Skeletal muscle tissue (tissue), 3 donors: ENCODE measurements at regions not wholly inside any gene's neighbourhood (a gene's known extent, or its start where the extent isn't known, plus 50 kb on each side); places are given as distances from the start of the nearest gene placed in this dataset.
"Not testable (repeated sequence)": the region's sequence is repeated elsewhere in the genome, so short reads cannot be mapped to it uniquely, and the experiment has no call there.

ENCODE experiments used
- H3K27ac ChIP-seq: one replicate; pipeline ENCODE4 v1.7.0; 2013; ENCODE audit warnings: mild to moderate bottlenecking, low read depth, low read length, inconsistent platforms
- H3K27me3 ChIP-seq, 3 donors: one replicate each; pipeline ENCODE4 v1.7.0; 2013; ENCODE audit warnings: low read length in 3 of 3; ENCODE audit not compliant: control insufficient read depth in 3 of 3, insufficient read depth in 3 of 3
- H3K36me3 ChIP-seq, 3 donors: one replicate each; pipeline ENCODE4 v1.7.0; 2013; ENCODE audit warnings: low read length in 3 of 3; ENCODE audit not compliant: control insufficient read depth in 3 of 3, insufficient read depth in 3 of 3
- H3K4me1 ChIP-seq, 3 donors: one replicate each; pipeline ENCODE4 v1.7.0; 2013; ENCODE audit warnings: low read length in 3 of 3, mild to moderate bottlenecking in 3 of 3; ENCODE audit not compliant: control insufficient read depth in 3 of 3, insufficient read depth in 3 of 3
- H3K4me3 ChIP-seq, 3 donors: one replicate each; pipeline ENCODE4 v1.7.0; 2013; ENCODE audit warnings: low read length in 3 of 3
- H3K9ac ChIP-seq, 3 donors: one replicate each; pipeline ENCODE4 v1.7.0; 2013; ENCODE audit warnings: low read length in 3 of 3, mild to moderate bottlenecking in 3 of 3, moderate library complexity in 2 of 3, low read depth in 1 of 3
- H3K9me3 ChIP-seq, 3 donors: one replicate each; pipeline ENCODE4 v1.7.0; 2013; ENCODE audit warnings: low read length in 3 of 3; ENCODE audit not compliant: control insufficient read depth in 3 of 3
- donor health status: Osteomylitis.

DNA sequence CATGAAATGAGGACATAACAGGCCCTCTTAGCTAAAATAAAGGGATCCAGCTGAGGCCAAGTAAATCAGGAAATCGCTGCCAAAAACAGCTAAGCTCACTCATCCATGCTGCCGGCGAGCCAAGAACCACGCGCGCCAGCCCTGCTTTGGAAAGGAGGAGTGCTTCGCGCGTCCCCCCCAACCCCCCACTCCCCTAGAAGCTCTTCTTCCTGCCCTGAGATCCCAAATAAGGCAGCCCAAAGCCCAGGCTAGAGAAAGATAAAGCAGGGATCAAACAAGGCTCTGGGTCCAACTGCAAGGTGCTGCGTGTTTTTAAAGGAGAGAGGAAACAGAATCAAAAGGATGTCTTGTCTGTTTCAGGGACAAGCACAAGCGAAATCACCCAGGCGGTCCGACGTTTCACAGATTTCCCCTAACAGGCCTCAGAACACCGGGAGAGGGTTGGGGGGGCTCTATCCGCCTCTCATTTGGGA lies 168.3 kb upstream of the AUTS2 start:
- no peaks in the 10 kb centered on the region for H3K36me3 ChIP-seq
- H3K4me3 ChIP-seq: peak overlapping the region in 2 of 3 donors; percentile 14 to 38
- H3K9ac ChIP-seq: peak overlapping the region in 1 of 3 donors; percentile 57
- H3K4me1 ChIP-seq: peaks cover 8 to 10% (median 9%) of the 10 kb centered on the region in 3 donors
- H3K9me3 ChIP-seq: peaks cover 0 to 3% (median 0%) of the 10 kb centered on the region in 3 donors
- H3K27ac ChIP-seq: no peak overlapping the region
- peaks cover 0 to 4% (median 0%) of the 10 kb centered on the region in 3 donors for H3K27me3 ChIP-seq

DNA sequence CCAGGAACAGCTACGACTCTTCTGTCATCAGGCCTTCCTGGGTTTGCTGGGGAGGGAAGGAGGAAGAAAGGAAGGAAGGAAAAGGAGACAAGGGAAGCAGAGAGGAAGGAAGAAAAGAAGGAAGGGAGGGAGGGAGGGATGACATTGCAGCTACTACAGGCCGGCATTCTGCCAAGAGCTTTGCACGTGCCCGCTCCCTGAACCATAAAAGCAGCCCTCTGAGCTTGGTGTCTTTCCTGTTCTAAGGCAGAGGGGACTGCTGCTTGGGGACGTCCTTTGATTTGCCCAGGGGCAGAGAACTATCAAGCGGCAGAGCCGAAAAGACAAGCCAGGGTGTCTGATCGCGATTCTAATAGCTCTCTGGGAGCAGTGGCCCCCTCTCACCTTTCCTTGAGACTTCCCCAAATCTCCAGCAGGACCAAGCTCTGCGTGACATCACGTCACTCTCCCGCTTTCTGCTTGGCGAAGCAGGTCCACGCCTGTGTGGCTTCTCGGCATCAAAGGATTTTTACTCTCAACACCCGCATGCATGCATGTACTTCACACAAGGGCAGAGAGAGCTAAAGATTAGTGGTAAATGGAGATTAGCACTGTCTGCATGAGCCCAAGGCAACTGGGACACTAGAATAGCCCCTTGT lies 167.8 kb upstream of the AUTS2 start:
- H3K27me3 ChIP-seq: peaks cover 0 to 4% (median 0%) of the 10 kb centered on the region in 3 donors
- H3K27ac ChIP-seq: no peak overlapping the region
- no peaks in the 10 kb centered on the region for H3K36me3 ChIP-seq
- H3K9me3 ChIP-seq: peaks cover 0 to 3% (median 0%) of the 10 kb centered on the region in 3 donors
- H3K4me3 ChIP-seq: peak overlapping the region in 2 of 3 donors; percentile 14 to 38
- H3K9ac ChIP-seq: no peak overlapping the region
- H3K4me1 ChIP-seq: peaks cover 8 to 10% (median 9%) of the 10 kb centered on the region in 3 donors

GRCh38 chr7:69431626-69432025 lies 166.6 kb upstream of the AUTS2 start:
- no peak overlapping the region for H3K9ac ChIP-seq
- H3K4me3 ChIP-seq: no peak overlapping the region
- H3K27me3 ChIP-seq: peaks cover 0 to 4% (median 0%) of the 10 kb centered on the region in 3 donors
- H3K27ac ChIP-seq: no peak overlapping the region
- no peaks in the 10 kb centered on the region for H3K36me3 ChIP-seq
- H3K9me3 ChIP-seq: peaks cover 0 to 2% (median 0%) of the 10 kb centered on the region in 3 donors
- H3K4me1 ChIP-seq: peaks cover 8 to 10% (median 9%) of the 10 kb centered on the region in 3 donors

GRCh38 chr7:69432276-69432675 lies 166.0 kb upstream of the AUTS2 start:
- H3K27me3 ChIP-seq, H3K4me1 ChIP-seq, H3K27ac ChIP-seq, H3K36me3 ChIP-seq, H3K4me3 ChIP-seq, H3K9ac ChIP-seq, H3K9me3 ChIP-seq: not testable (repeated sequence)

DNA sequence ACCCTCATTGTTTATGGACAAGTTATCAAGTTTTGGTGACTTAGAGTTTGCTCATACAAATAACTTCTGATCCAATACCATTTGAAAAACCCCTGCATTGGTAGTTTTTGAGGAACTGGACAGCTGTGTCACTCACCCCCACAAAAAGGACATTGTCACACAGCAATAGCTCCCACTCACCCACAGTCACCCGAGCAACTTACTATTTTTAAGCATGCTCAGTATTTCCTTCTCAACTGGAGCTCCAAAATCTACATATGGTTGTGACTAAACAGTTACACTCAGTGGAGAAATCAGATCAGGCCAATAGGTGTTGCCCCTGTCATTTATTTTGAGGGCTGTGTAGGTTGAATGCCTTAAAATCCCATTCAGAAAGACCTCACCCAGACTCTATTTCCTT lies 165.2 kb upstream of the AUTS2 start:
- H3K9me3 ChIP-seq: no peaks in the 10 kb centered on the region
- H3K27me3 ChIP-seq: peaks cover 0 to 4% (median 0%) of the 10 kb centered on the region in 3 donors
- no peak overlapping the region for H3K9ac ChIP-seq

GRCh38 chr7:69434398-69434815 lies 163.9 kb upstream of the AUTS2 start:
- H3K27me3 ChIP-seq: peaks cover 0 to 4% (median 0%) of the 10 kb centered on the region in 3 donors
- H3K36me3 ChIP-seq: no peaks in the 10 kb centered on the region
- no peak overlapping the region for H3K9ac ChIP-seq
- no peaks in the 10 kb centered on the region for H3K9me3 ChIP-seq
- peaks cover 10 to 12% (median 10%) of the 10 kb centered on the region in 3 donors for H3K4me1 ChIP-seq
- no peak overlapping the region for H3K4me3 ChIP-seq
- no peak overlapping the region for H3K27ac ChIP-seq

More for the DNA sequence above, 165.2 kb upstream of the AUTS2 start:
- H3K27ac ChIP-seq: no peak overlapping the region
- H3K36me3 ChIP-seq: no peaks in the 10 kb centered on the region
- peaks cover 8 to 10% (median 9%) of the 10 kb centered on the region in 3 donors for H3K4me1 ChIP-seq
- no peak overlapping the region for H3K4me3 ChIP-seq

- H3K4me3 ChIP-seq: no peak overlapping the region
- no peaks in the 10 kb centered on the region for H3K9me3 ChIP-seq
- no peak overlapping the region for H3K27ac ChIP-seq
- no peaks in the 10 kb centered on the region for H3K36me3 ChIP-seq
- peaks cover 0 to 2% (median 0%) of the 10 kb centered on the region in 3 donors for H3K27me3 ChIP-seq
- peaks cover 2 to 4% (median 2%) of the 10 kb centered on the region in 3 donors for H3K4me1 ChIP-seq
- H3K9ac ChIP-seq: no peak overlapping the region
These were observed 162.6 kb upstream of the AUTS2 start for GRCh38 chr7:69435711-69436110.

DNA sequence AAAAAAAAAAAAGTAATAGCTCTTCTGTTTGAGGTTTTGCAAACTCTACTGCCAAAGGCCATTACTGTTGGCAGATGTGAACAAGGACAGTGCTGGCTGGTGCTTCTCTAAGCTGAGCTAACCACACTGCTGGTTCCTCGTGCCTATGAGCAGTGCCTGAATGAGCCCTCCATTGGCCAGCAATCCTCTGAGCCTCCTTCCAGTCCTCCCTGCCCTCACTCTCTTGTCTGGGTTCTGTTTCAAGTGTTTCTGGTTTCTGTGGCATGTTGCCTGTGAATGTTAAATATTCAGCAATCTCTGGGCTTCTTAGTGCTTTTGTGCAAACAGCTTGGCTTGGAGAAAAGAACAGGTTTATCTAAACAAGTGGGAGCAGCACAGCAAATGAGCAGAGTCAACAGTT lies 161.3 kb upstream of the AUTS2 start:
- Histone ChIP-seq H3K9ac (no peak overlapping the region), H3K4me3 (no peak overlapping the region), H3K9me3 (no peaks in the 10 kb centered on the region), H3K4me1 (peaks cover 0 to 2% (median 2%) of the 10 kb centered on the region in 3 donors), H3K36me3 (no peaks in the 10 kb centered on the region), H3K27ac (no peak overlapping the region), H3K27me3 (no peaks in the 10 kb centered on the region)

DNA sequence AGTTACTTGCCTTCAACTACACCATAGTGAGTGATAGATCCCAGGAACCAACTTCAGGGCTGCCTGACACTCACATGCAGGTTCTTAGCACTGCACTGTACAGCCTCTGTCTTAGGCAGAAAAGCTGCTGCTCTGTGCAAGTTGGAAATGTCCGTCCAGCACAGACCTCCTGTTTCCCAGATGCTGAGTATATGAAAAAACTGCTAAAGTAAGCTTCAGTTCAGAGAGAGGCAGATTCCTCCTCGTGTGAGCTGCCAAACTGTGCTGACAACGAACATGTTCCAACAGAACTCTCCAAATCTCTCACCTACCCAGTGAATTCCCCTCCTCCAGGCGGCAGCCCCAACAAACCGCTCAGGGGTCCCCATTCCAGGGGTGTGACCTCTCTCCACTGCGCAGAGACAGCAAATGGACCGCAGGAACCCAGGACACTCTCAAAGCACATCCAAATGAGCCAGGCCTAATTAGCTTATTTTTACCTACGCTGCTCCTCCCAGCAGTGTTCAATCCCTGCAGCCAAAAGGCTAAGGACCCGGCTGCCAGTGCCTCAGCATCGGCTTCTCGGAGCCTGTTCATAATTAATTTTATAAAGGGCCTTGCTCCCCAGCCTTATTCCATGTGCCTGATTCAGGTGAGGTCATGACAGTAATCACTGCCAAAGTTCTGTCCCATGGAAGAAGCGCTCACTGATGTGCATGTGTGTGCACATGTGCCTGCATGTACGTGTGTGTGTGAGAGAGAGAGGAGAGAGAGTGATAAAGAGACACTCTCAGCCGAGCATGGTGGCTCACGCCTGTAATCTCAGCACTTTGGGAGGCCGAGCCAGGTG lies 159.5 kb upstream of the AUTS2 start:
- Histone ChIP-seq H3K27me3 (no peaks in the 10 kb centered on the region), H3K9me3 (no peaks in the 10 kb centered on the region), H3K36me3 (no peaks in the 10 kb centered on the region), H3K4me3 (no peak overlapping the region), H3K9ac (no peak overlapping the region), H3K27ac (no peak overlapping the region), H3K4me1 (peaks cover 0 to 2% (median 2%) of the 10 kb centered on the region in 3 donors)
